Activated T-helper 2 cell treated with anti-CD3 and anti-CD28 coated beads, Interferon-gamma antibody, Interleukin-2, Interleukin-4, amounts not matched to agents 10 μg/mL and 5 μg/mL and 100 μg/mL, durations not matched to agents 14 hours and 24 hours and 36 hours (primary cell): ENCODE measurements at regions not wholly inside any gene's neighbourhood (a gene's known extent, or its start where the extent isn't known, plus 50 kb on each side); places are given as distances from the start of the nearest gene placed in this dataset.
"Not testable (repeated sequence)": the region's sequence is repeated elsewhere in the genome, so short reads cannot be mapped to it uniquely, and the experiment has no call there.

Experiments
- DNase-seq: peaks from one replicate; pipeline ENCODE4 v3.0.0; 2021; ENCODE audit warnings: low spot score
- H3K27ac Mint-ChIP-seq: one replicate; pipeline ENCODE4 v1.8.0; 2021; ENCODE audit warnings: mixed read lengths
- H3K27me3 Mint-ChIP-seq: one replicate; pipeline ENCODE4 v1.8.0; 2021; ENCODE audit warnings: low read depth, mixed read lengths
- H3K36me3 Mint-ChIP-seq: one replicate; pipeline ENCODE4 v1.8.0; 2021; ENCODE audit warnings: low read depth, mixed read lengths
- H3K4me1 Mint-ChIP-seq: one replicate; pipeline ENCODE4 v1.8.0; 2021; ENCODE audit warnings: low read depth, mixed read lengths
- H3K4me3 Mint-ChIP-seq: one replicate; pipeline ENCODE4 v1.8.0; 2021; ENCODE audit warnings: low read depth, mild to moderate bottlenecking, moderate library complexity, mixed read lengths
- H3K9me3 Mint-ChIP-seq: one replicate; pipeline ENCODE4 v1.8.0; 2021; ENCODE audit warnings: mixed read lengths
- intact Hi-C: fragments of 100-400 bp; cut with micrococcal nuclease; formaldehyde crosslinking; loops from one replicate; pipeline ENCODE4 v1.15.1; 2023

GRCh38 chr7:29657856-29658255 lies 94.2 kb downstream of the PRR15 start:
- intact Hi-C loops: no loop called here
- peaks cover 2% of the 10 kb centered on the region for H3K4me1 Mint-ChIP-seq
- no peak overlapping the region for H3K27ac Mint-ChIP-seq
- H3K4me3 Mint-ChIP-seq: no peak overlapping the region
- no peaks in the 10 kb centered on the region for H3K9me3 Mint-ChIP-seq
- no peak for DNase-seq
- peaks cover 3% of the 10 kb centered on the region for H3K27me3 Mint-ChIP-seq
- H3K36me3 Mint-ChIP-seq: no peaks in the 10 kb centered on the region

GRCh38 chr7:29659213-29659612 lies 95.6 kb downstream of the PRR15 start:
- H3K27ac Mint-ChIP-seq, intact Hi-C loops, DNase-seq, H3K4me1 Mint-ChIP-seq, H3K36me3 Mint-ChIP-seq, H3K9me3 Mint-ChIP-seq, H3K27me3 Mint-ChIP-seq, H3K4me3 Mint-ChIP-seq: not testable (repeated sequence)

- intact Hi-C loops, H3K9me3 Mint-ChIP-seq, H3K4me1 Mint-ChIP-seq, H3K36me3 Mint-ChIP-seq, H3K27me3 Mint-ChIP-seq, H3K27ac Mint-ChIP-seq, DNase-seq, H3K4me3 Mint-ChIP-seq: not testable (repeated sequence)
Measured at GRCh38 chr7:29662899-29663298, 99.3 kb downstream of the PRR15 start.

- H3K4me3 Mint-ChIP-seq, DNase-seq, H3K36me3 Mint-ChIP-seq, H3K27ac Mint-ChIP-seq, H3K9me3 Mint-ChIP-seq, H3K4me1 Mint-ChIP-seq, intact Hi-C loops: not testable (repeated sequence)
- H3K27me3 Mint-ChIP-seq: peaks cover 11% of the 10 kb centered on the region
Measured at GRCh38 chr7:29664999-29665398, 101.4 kb downstream of the PRR15 start.

- DNase-seq, H3K4me3 Mint-ChIP-seq, H3K36me3 Mint-ChIP-seq, H3K9me3 Mint-ChIP-seq, H3K27ac Mint-ChIP-seq, intact Hi-C loops, H3K27me3 Mint-ChIP-seq, H3K4me1 Mint-ChIP-seq: not testable (repeated sequence)
Measured at GRCh38 chr7:29667096-29667669, 103.5 kb downstream of the PRR15 start.

- intact Hi-C loops, H3K4me1 Mint-ChIP-seq, H3K9me3 Mint-ChIP-seq, H3K27ac Mint-ChIP-seq, H3K4me3 Mint-ChIP-seq, H3K36me3 Mint-ChIP-seq, DNase-seq, H3K27me3 Mint-ChIP-seq: not testable (repeated sequence)
Measured at GRCh38 chr7:29671286-29671685, 107.7 kb downstream of the PRR15 start.

GRCh38 chr7:29673635-29674034 lies 110.0 kb downstream of the PRR15 start:
- intact Hi-C loops, H3K36me3 Mint-ChIP-seq, H3K27me3 Mint-ChIP-seq, H3K9me3 Mint-ChIP-seq, H3K4me1 Mint-ChIP-seq, DNase-seq, H3K27ac Mint-ChIP-seq, H3K4me3 Mint-ChIP-seq: not testable (repeated sequence)

- intact Hi-C loops, H3K9me3 Mint-ChIP-seq, H3K36me3 Mint-ChIP-seq, H3K27ac Mint-ChIP-seq, DNase-seq, H3K27me3 Mint-ChIP-seq, H3K4me3 Mint-ChIP-seq, H3K4me1 Mint-ChIP-seq: not testable (repeated sequence)
Measured at GRCh38 chr7:29674626-29675025, 111.0 kb downstream of the PRR15 start.

GRCh38 chr7:29677254-29677653 lies 113.6 kb downstream of the PRR15 start:
- H3K36me3 Mint-ChIP-seq, H3K4me3 Mint-ChIP-seq, H3K4me1 Mint-ChIP-seq, DNase-seq, intact Hi-C loops, H3K27ac Mint-ChIP-seq, H3K9me3 Mint-ChIP-seq: not testable (repeated sequence)
- H3K27me3 Mint-ChIP-seq: peaks cover 17% of the 10 kb centered on the region

GRCh38 chr7:29679963-29680362 lies 116.3 kb downstream of the PRR15 start:
- H3K4me3 Mint-ChIP-seq, H3K4me1 Mint-ChIP-seq, intact Hi-C loops, H3K27ac Mint-ChIP-seq, H3K36me3 Mint-ChIP-seq, H3K9me3 Mint-ChIP-seq, DNase-seq: not testable (repeated sequence)
- peaks cover 23% of the 10 kb centered on the region for H3K27me3 Mint-ChIP-seq

GRCh38 chr7:29680601-29681000 lies 117.0 kb downstream of the PRR15 start:
- H3K4me1 Mint-ChIP-seq, intact Hi-C loops, DNase-seq, H3K9me3 Mint-ChIP-seq, H3K36me3 Mint-ChIP-seq, H3K4me3 Mint-ChIP-seq, H3K27ac Mint-ChIP-seq: not testable (repeated sequence)
- H3K27me3 Mint-ChIP-seq: peaks cover 23% of the 10 kb centered on the region

- H3K27ac Mint-ChIP-seq, H3K36me3 Mint-ChIP-seq, DNase-seq, H3K4me1 Mint-ChIP-seq, intact Hi-C loops, H3K9me3 Mint-ChIP-seq: not testable (repeated sequence)
- Mint-ChIP-seq H3K27me3 (peaks cover 44% of the 10 kb centered on the region), H3K4me3 (peak overlapping the region; percentile 85)
Measured at GRCh38 chr7:29684151-29684786, 120.6 kb downstream of the PRR15 start.

- Mint-ChIP-seq H3K4me1 (peaks cover 3% of the 10 kb centered on the region), H3K9me3 (no peaks in the 10 kb centered on the region), H3K27ac (no peak overlapping the region), H3K4me3 (peak overlapping the region; percentile 70), H3K36me3 (no peaks in the 10 kb centered on the region), H3K27me3 (peaks cover 46% of the 10 kb centered on the region)
- DNase-seq: peak; percentile 46
- intact Hi-C loops: no loop called here
Measured at GRCh38 chr7:29684787-29685650, 121.3 kb upstream of the WIPF3 start.
